ENCODE measurements at regions not wholly inside any gene's neighbourhood (a gene's known extent, or its start where the extent isn't known, plus 50 kb on each side); places are given as distances from the start of the nearest gene placed in this dataset.
A peak's percentile ranks its signal among the peaks of the same experiment; 100 is the strongest.

DNA sequence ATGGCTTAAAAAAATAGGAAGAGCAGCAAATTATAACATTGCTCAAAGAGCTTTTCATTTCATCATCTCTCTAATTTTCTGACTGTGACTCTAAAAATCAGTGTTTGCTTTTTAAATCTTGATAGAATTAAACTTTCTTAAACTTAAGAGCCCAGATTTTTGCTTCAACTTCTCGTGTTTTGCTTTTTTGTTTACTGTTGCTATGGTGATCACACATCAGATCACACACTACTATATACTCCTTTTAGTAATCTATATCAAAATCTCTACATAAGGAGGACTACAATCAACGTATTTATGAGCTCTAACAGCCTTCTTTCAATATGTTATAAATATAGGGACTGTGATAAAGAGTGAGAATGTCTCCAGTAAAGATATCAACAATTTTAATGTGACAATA lies 537.3 kb downstream of the KCNT2 start:
- no peak overlapping the region for H3K27ac ChIP-seq (ENCODE audit: extremely low read depth, low read depth, low read length)
- WGBS (ENCODE audit: insufficient coverage, low coverage, missing lambda C conversion rate): 0% methylated on average over 2 of the region's 2 CpGs
- intact Hi-C loops (cut with micrococcal nuclease) (loop anchor here (5.0 kb wide), 1 partner anchor 1154 kb away; no protein-coding TSS in a partner anchor), in situ Hi-C loops (cut with MboI) (no loop called here)
- H3K9me1 ChIP-seq (ENCODE audit: control insufficient read depth, insufficient read depth, low read length): no peaks in the 10 kb centered on the region
- no peak overlapping the region for H3K4me3 ChIP-seq
- FAIRE-seq (no peak), DNase-seq (ENCODE audit: extremely low read depth in 1 of 4, low spot score in 3 of 4) (no peak), ATAC-seq (no peak)
- H3K4me2 ChIP-seq (ENCODE audit: insufficient read depth, low read length): no peak overlapping the region
- no peaks in the 10 kb centered on the region for H3K36me3 ChIP-seq (ENCODE audit: control insufficient read depth, insufficient read depth, low read length)
- no peaks in the 10 kb centered on the region for H3K9me3 ChIP-seq (replicated peaks; ENCODE audit: control insufficient read depth, insufficient read depth, low read depth, low read length)
- ChIA-PET POLR2A (no interaction called here), CTCF (ENCODE audit: low intra/inter-chr PET ratio) (no interaction called here)
- no peaks in the 10 kb centered on the region for H3K4me1 ChIP-seq (replicated peaks in 1 of 2; ENCODE audit: control insufficient read depth in 2 of 2, insufficient read depth in 2 of 2, low read length in 2 of 2)
- no peaks in the 10 kb centered on the region for H3K27me3 ChIP-seq (ENCODE audit: control insufficient read depth in 2 of 2, insufficient read depth in 2 of 2, low read length in 2 of 2)
- no peak overlapping the region for H2AFZ ChIP-seq (ENCODE audit: low read depth, low read length)
- no TSS peak for BruUV-seq (replicated peaks)
- H3K9ac ChIP-seq (ENCODE audit: insufficient read depth in 1 of 2, low read depth in 2 of 2, low read length in 2 of 2): no peak overlapping the region
- H3K79me2 ChIP-seq (ENCODE audit: control insufficient read depth, insufficient read depth, low read length): no peaks in the 10 kb centered on the region
- TF ChIP-seq FOXJ2 (tag; IDR thresholded peaks at IDR 0.05): peak; percentile 99
- no peak for TF ChIP-seq RAD51 (IDR thresholded peaks at IDR 0.05; ENCODE audit: borderline replicate concordance, low read depth)
- TF ChIP-seq RFX1 (IDR thresholded peaks at IDR 0.05): peak; percentile 76
- H4K20me1 ChIP-seq (replicated peaks; ENCODE audit: control insufficient read depth, insufficient read depth, low read length): no peaks in the 10 kb centered on the region

GRCh38 chr1:196063952-196064351 lies 544.3 kb downstream of the KCNT2 start:
- Histone ChIP-seq H3K4me3 (no peak overlapping the region), H3K36me3 (ENCODE audit: control insufficient read depth, insufficient read depth, low read length) (no peaks in the 10 kb centered on the region), H4K20me1 (replicated peaks; ENCODE audit: control insufficient read depth, insufficient read depth, low read length) (no peaks in the 10 kb centered on the region), H2AFZ (ENCODE audit: low read depth, low read length) (no peak overlapping the region), H3K27ac (ENCODE audit: extremely low read depth, low read depth, low read length) (no peak overlapping the region), H3K4me2 (ENCODE audit: insufficient read depth, low read length) (no peak overlapping the region), H3K4me1 (replicated peaks in 1 of 2; ENCODE audit: control insufficient read depth in 2 of 2, insufficient read depth in 2 of 2, low read length in 2 of 2) (no peaks in the 10 kb centered on the region), H3K9me3 (replicated peaks; ENCODE audit: control insufficient read depth, insufficient read depth, low read depth, low read length) (no peaks in the 10 kb centered on the region), H3K9me1 (ENCODE audit: control insufficient read depth, insufficient read depth, low read length) (no peaks in the 10 kb centered on the region), H3K27me3 (ENCODE audit: control insufficient read depth in 2 of 2, insufficient read depth in 2 of 2, low read length in 2 of 2) (no peaks in the 10 kb centered on the region), H3K79me2 (ENCODE audit: control insufficient read depth, insufficient read depth, low read length) (no peaks in the 10 kb centered on the region), H3K9ac (ENCODE audit: insufficient read depth in 1 of 2, low read depth in 2 of 2, low read length in 2 of 2) (no peak overlapping the region)
- TF ChIP-seq IFI16 (CRISPR knock-in tag; IDR thresholded peaks at IDR 0.05) (no peak), KLF1 (tag; IDR thresholded peaks at IDR 0.05) (no peak), ZC3H4 (CRISPR knock-in tag; IDR thresholded peaks at IDR 0.05; ENCODE audit: borderline replicate concordance) (no peak), ZNF134 (CRISPR knock-in tag; conservative IDR thresholded peaks at IDR 0.05) (no peak), MYNN (IDR thresholded peaks at IDR 0.05) (no peak), MYNN (CRISPR knock-in tag; IDR thresholded peaks at IDR 0.05) (no peak), ZNF184 (CRISPR knock-in tag; IDR thresholded peaks at IDR 0.05) (no peak), MCM5 (IDR thresholded peaks at IDR 0.05; ENCODE audit: low read depth) (no peak), DNMT1 (IDR thresholded peaks at IDR 0.05) (no peak), JUN (IDR thresholded peaks at IDR 0.05; ENCODE audit: borderline replicate concordance, low read depth, low read length) (no peak), JUN (CRISPR knock-in tag; IDR thresholded peaks at IDR 0.05; ENCODE audit: borderline replicate concordance) (no peak), ZFX (CRISPR knock-in tag; IDR thresholded peaks at IDR 0.05) (no peak), ZNF146 (CRISPR knock-in tag; IDR thresholded peaks at IDR 0.05; ENCODE audit: unreplicated experiment) (no peak)
- TF ChIP-seq, protein P1, sequence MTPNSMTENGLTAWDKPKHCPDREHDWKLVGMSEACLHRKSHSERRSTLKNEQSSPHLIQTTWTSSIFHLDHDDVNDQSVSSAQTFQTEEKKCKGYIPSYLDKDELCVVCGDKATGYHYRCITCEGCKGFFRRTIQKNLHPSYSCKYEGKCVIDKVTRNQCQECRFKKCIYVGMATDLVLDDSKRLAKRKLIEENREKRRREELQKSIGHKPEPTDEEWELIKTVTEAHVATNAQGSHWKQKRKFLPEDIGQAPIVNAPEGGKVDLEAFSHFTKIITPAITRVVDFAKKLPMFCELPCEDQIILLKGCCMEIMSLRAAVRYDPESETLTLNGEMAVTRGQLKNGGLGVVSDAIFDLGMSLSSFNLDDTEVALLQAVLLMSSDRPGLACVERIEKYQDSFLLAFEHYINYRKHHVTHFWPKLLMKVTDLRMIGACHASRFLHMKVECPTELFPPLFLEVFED (CRISPR knock-in tag; conservative IDR thresholded peaks at IDR 0.05): no peak
- WGBS (ENCODE audit: insufficient coverage, low coverage, missing lambda C conversion rate): 0% methylated on average over 2 of the region's 2 CpGs
- in situ Hi-C loops (cut with MboI): no loop called here
- CTCF ChIA-PET (ENCODE audit: low intra/inter-chr PET ratio): no interaction called here
- POLR2A ChIA-PET: interaction anchor here (0.6 kb wide), 1 partner anchor 111 kb away, joined by 3 read pairs; no protein-coding TSS in a partner anchor
- intact Hi-C loops (cut with micrococcal nuclease): no loop called here
- no TSS peak for BruUV-seq (replicated peaks)
- ATAC-seq (no peak; the same call in 2 of the 3 replicates), DNase-seq (ENCODE audit: extremely low read depth in 1 of 4, low spot score in 3 of 4) (no peak), FAIRE-seq (no peak)

Measured in K562 (cell line).